ENCODE measurements at regions not wholly inside any gene's neighbourhood (a gene's known extent, or its start where the extent isn't known, plus 50 kb on each side); places are given as distances from the start of the nearest gene placed in this dataset.

DNA sequence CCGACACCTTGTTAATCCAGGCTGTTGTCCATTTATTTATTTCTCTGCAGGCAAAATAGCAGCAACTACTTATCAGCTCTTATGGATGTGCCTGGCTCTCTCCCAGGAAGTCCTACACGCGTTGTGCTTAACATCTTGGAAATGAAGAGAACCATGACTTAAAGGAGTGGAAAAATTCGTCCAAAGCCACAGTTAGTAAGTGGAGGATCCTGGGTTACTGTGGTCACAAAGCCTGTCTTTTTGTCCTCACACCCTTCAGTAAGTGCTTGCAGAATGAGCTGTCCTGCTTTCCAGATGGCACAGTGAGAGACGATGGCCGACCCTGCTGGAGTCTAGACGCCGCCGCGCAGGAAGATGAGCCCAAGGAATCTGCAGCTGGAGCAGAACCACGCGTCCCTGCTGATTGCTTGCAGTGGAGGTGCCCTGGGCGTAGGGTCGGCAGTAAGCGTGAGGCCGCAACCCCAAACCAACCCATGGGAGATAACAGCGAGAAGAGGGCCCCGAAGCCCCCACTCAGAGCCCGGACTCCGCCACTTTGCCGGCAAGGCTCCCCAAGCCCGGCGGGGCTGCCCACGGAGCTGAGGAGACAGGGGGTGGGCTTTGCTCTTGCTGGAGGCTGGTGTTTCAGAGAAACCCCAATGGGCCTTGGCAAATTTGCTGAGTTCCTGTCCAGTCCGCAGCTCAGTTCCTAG, 178.6 kb downstream of the CXCL12 start (continued):
- no peak for TF ChIP-seq GABPA (IDR thresholded peaks at IDR 0.05; ENCODE audit: borderline replicate concordance, insufficient read depth, low read length)
- no peak for TF ChIP-seq POLR2AphosphoS5 (IDR thresholded peaks at IDR 0.05; ENCODE audit: low read depth, low read length)

Data from H1 (cell line).